GM12891 (cell line): ENCODE measurements at regions not wholly inside any gene's neighbourhood (a gene's known extent, or its start where the extent isn't known, plus 50 kb on each side); places are given as distances from the start of the nearest gene placed in this dataset.
"Not testable (repeated sequence)": the region's sequence is repeated elsewhere in the genome, so short reads cannot be mapped to it uniquely, and the experiment has no call there.

Source experiments
- DNase-seq: peaks from one replicate; pipeline ENCODE4 v3.0.0; 2011; ENCODE audit warnings: low spot score; ENCODE audit not compliant: insufficient read length
- FAIRE-seq: peaks from 2 replicates; lab custom pipeline; 2011; peaks lifted over from hg19 to GRCh38; lab: Jason Lieb, UNC
- PAX5 ChIP-seq: IDR thresholded peaks from 2 replicates; pipeline ENCODE4 v1.6.1; 2011; ENCODE audit warnings: low read length, moderate library complexity, mild to moderate bottlenecking; ENCODE audit not compliant: insufficient read depth, severe bottlenecking
- POLR2A ChIP-seq: IDR thresholded peaks from 2 replicates; pipeline ENCODE4 v1.6.1; 2011; ENCODE audit warnings: low read depth, low read length, control low read depth
- POLR2AphosphoS5 ChIP-seq: IDR thresholded peaks from 2 replicates; pipeline ENCODE4 v1.6.1; 2011; ENCODE audit warnings: low read depth, low read length, control low read depth
- POU2F2 ChIP-seq: IDR thresholded peaks from 2 replicates; pipeline ENCODE4 v1.6.1; 2011; ENCODE audit warnings: low read depth, mild to moderate bottlenecking, control low read depth, low read length, moderate library complexity
- SPI1 ChIP-seq: IDR thresholded peaks from 2 replicates; pipeline ENCODE4 v1.6.1; 2011; ENCODE audit warnings: low read depth, low read length, control low read depth
- TAF1 ChIP-seq: IDR thresholded peaks from 2 replicates; pipeline ENCODE4 v1.6.1; 2011; ENCODE audit warnings: low read depth, low read length, control low read depth

- DNase-seq = no peak
- TF ChIP-seq POLR2A (no peak), POLR2AphosphoS5 (no peak), TAF1 (no peak), SPI1 (no peak), POU2F2 (no peak), PAX5 (no peak)
- FAIRE-seq = no peak
Observed at GRCh38 chr1:81208441-81208840, 592.3 kb upstream of the ADGRL2 start.

- no peak for FAIRE-seq
- TF ChIP-seq SPI1 (no peak), POU2F2 (no peak), TAF1 (no peak), POLR2AphosphoS5 (no peak), POLR2A (no peak), PAX5 (no peak)
- no peak for DNase-seq
Observed at GRCh38 chr1:81205956-81206355, 594.8 kb upstream of the ADGRL2 start.

GRCh38 chr1:81201779-81202178 lies 599.0 kb upstream of the ADGRL2 start:
- FAIRE-seq (no peak), DNase-seq (no peak)
- TF ChIP-seq POLR2A = no peak

- DNase-seq = no peak
- no peak for FAIRE-seq
- TF ChIP-seq PAX5 = no peak
- no peak for TF ChIP-seq SPI1
- no peak for TF ChIP-seq POLR2AphosphoS5
- no peak for TF ChIP-seq TAF1
- no peak for TF ChIP-seq POLR2A
- no peak for TF ChIP-seq POU2F2
Observed at GRCh38 chr1:81197591-81197990, 603.1 kb upstream of the ADGRL2 start.

GRCh38 chr1:81192647-81193642 lies 607.8 kb upstream of the ADGRL2 start:
- TF ChIP-seq POLR2A (no peak), PAX5 (no peak), SPI1 (no peak), TAF1 (no peak), POU2F2 (no peak), POLR2AphosphoS5 (no peak)
- FAIRE-seq (no peak), DNase-seq (no peak)

GRCh38 chr1:81190003-81190402 lies 610.7 kb upstream of the ADGRL2 start:
- FAIRE-seq = no peak
- no peak for TF ChIP-seq POLR2AphosphoS5
- no peak for DNase-seq

- FAIRE-seq (no peak), DNase-seq (no peak)
- TF ChIP-seq PAX5 = no peak
- no peak for TF ChIP-seq POU2F2
- TF ChIP-seq POLR2A = no peak
- no peak for TF ChIP-seq POLR2AphosphoS5
- no peak for TF ChIP-seq TAF1
- TF ChIP-seq SPI1 = no peak
Observed at GRCh38 chr1:81187635-81188034, 613.1 kb upstream of the ADGRL2 start.

- TF ChIP-seq POLR2A (no peak), PAX5 (no peak), POU2F2 (no peak), TAF1 (no peak), POLR2AphosphoS5 (no peak), SPI1 (no peak)
- no peak for FAIRE-seq
- DNase-seq = no peak
Observed at GRCh38 chr1:81186261-81186660, 614.5 kb upstream of the ADGRL2 start.

- FAIRE-seq = no peak
Observed at GRCh38 chr1:81183553-81183952, 617.2 kb upstream of the ADGRL2 start.

GRCh38 chr1:81183051-81183450 lies 617.7 kb upstream of the ADGRL2 start:
- DNase-seq (no peak), FAIRE-seq (no peak)
- TF ChIP-seq PAX5 = no peak
- TF ChIP-seq POU2F2 = no peak
- no peak for TF ChIP-seq POLR2A
- TF ChIP-seq TAF1 = no peak

More at GRCh38 chr1:81183553-81183952, 617.2 kb upstream of the ADGRL2 start:
- DNase-seq = no peak
- TF ChIP-seq POLR2AphosphoS5 (no peak), SPI1 (no peak)

- FAIRE-seq = no peak
- TF ChIP-seq PAX5 = no peak
- TF ChIP-seq POU2F2 = no peak
- no peak for TF ChIP-seq POLR2AphosphoS5
- no peak for TF ChIP-seq TAF1
- no peak for TF ChIP-seq POLR2A
- TF ChIP-seq SPI1 = no peak
- DNase-seq = no peak
Observed at GRCh38 chr1:81179242-81179641, 621.5 kb upstream of the ADGRL2 start.

GRCh38 chr1:81178431-81179093 lies 622.2 kb upstream of the ADGRL2 start:
- DNase-seq, FAIRE-seq: not testable (repeated sequence)
